GM12875 (cell line): ENCODE measurements at regions not wholly inside any gene's neighbourhood (a gene's known extent, or its start where the extent isn't known, plus 50 kb on each side); places are given as distances from the start of the nearest gene placed in this dataset.

Experiments used
- H3K4me3 ChIP-seq: one replicate; pipeline ENCODE4 v1.5.1; 2011; ENCODE audit warnings: low read depth, low read length, control low read depth
- CTCF ChIP-seq: IDR thresholded peaks from 2 replicates; pipeline ENCODE4 v1.5.1; 2011; ENCODE audit warnings: low read depth, mild to moderate bottlenecking, control low read depth, inconsistent platforms, low read length, moderate library complexity, borderline replicate concordance; ENCODE audit not compliant: insufficient read depth

- no peak for TF ChIP-seq CTCF
- H3K4me3 ChIP-seq = no peak overlapping the region
Observed at GRCh38 chr19:28429356-28429755, 783.6 kb downstream of the UQCRFS1 start.

DNA sequence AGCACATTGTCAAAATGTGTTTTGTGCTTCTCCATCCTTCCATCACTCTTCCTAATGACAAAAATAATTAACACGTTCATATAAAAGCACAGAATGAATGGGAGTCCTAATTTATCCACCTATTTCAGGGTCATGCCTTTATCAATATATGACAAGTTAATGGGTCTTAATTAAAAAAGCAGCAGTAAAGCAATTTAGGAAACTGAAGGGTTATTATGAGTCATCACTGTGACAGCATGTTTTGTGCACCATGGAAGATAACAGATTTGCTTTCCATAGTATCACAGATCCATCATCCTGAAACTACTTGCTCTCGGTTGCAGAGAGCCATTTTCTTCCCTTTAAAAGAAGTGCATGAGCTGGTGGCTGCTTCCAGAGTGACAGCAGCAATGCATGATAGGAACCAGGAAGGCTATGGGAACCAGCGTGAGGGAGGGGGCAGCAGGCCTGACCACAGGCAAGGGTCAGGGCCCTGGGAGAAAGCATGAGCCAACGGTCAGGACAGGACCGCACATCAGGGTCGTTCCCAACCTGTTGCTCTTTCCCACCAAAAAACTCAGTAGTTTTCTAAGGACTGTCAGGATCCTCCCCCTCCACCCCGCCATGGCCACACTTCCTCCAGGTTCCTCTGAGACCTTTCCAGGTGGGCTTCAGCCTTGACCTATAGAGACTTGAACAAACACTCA is 784.1 kb downstream of the UQCRFS1 start:
- H3K4me3 ChIP-seq = no peak overlapping the region
- no peak for TF ChIP-seq CTCF

GRCh38 chr19:28427376-28428083 is 785.4 kb downstream of the UQCRFS1 start:
- no peak overlapping the region for H3K4me3 ChIP-seq
- TF ChIP-seq CTCF = no peak

DNA sequence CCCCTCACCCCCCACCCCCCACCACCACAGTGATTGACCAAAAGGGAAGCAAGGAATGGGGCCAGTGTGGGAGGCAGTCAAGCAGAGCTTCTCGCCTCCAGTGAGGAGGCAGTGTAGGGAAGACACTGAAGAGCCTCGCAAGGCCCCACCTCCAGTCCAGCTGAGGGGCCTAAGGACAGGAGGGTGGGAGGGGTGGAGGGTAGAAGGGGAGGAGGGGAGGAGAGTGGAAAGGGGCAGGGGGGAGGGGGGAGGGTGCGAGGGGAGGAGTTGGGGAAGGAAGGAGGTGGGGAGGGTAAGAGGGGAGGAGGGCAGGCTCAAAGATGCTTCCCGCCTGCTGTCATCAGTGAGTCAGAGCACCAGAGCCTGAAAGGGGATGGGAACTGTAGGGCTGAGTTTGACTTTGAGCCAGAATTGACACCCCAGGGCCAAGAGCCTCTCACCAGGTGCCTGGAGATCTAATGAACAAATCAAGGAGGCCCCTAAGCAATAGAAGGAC is 786.2 kb downstream of the UQCRFS1 start:
- TF ChIP-seq CTCF = no peak
- H3K4me3 ChIP-seq = no peak overlapping the region

- no peak for TF ChIP-seq CTCF
- no peak overlapping the region for H3K4me3 ChIP-seq
Observed at GRCh38 chr19:28426110-28426729, 786.7 kb downstream of the UQCRFS1 start.

- no peak for TF ChIP-seq CTCF
- no peak overlapping the region for H3K4me3 ChIP-seq
Observed at GRCh38 chr19:28425046-28425931, 787.7 kb downstream of the UQCRFS1 start.
